Colonic mucosa (tissue), 4 donors: ENCODE measurements at regions not wholly inside any gene's neighbourhood (a gene's known extent, or its start where the extent isn't known, plus 50 kb on each side); places are given as distances from the start of the nearest gene placed in this dataset.

Experiments
- DNase-seq: peaks from one replicate; pipeline ENCODE4 v3.0.0-alpha.2; 2020
- H3K27ac ChIP-seq: fragments of 200-600 bp; one replicate; pipeline ENCODE4 v1.8.0; 2021
- H3K27me3 ChIP-seq: fragments of 200-600 bp; one replicate; pipeline ENCODE4 v1.8.0; 2021
- H3K36me3 ChIP-seq: fragments of 200-600 bp; one replicate; pipeline ENCODE4 v1.8.0; 2021
- H3K4me1 ChIP-seq: fragments of 200-600 bp; one replicate; pipeline ENCODE4 v1.8.0; 2021; ENCODE audit warnings: mild to moderate bottlenecking
- H3K4me3 ChIP-seq: fragments of 200-600 bp; one replicate; pipeline ENCODE4 v1.8.0; 2021
- H3K9ac ChIP-seq, 2 donors: one replicate each; pipeline ENCODE4 v1.7.0; 2013; ENCODE audit warnings: control low read depth in 2 of 2, low read depth in 2 of 2, low read length in 2 of 2
- H3K9me3 ChIP-seq: fragments of 200-600 bp; one replicate; pipeline ENCODE4 v1.8.0; 2021
- CTCF ChIP-seq: fragments of 200-600 bp; IDR thresholded peaks from one replicate; pipeline ENCODE4 v1.8.0; 2022; ENCODE audit warnings: antibody characterized with exemption, mild to moderate bottlenecking
- intact Hi-C: fragments of 100-400 bp; cut with DNase I; formaldehyde crosslinking; loops from one replicate; pipeline ENCODE4 v1.14.1; 2022
- donor health status: healthy.
- donor health status: DM: no; HTN: no; CAD: no.
- donor health status: DM: no; HTN: no; CAD: no.

- no peaks in the 10 kb centered on the region for H3K27me3 ChIP-seq
- no peaks in the 10 kb centered on the region for H3K36me3 ChIP-seq
- no peak overlapping the region for H3K4me3 ChIP-seq
- intact Hi-C loops, result no loop called here
- no peak overlapping the region for H3K9ac ChIP-seq
- TF ChIP-seq CTCF, result no peak
- no peak overlapping the region for H3K27ac ChIP-seq
- H3K4me1 ChIP-seq, result no peaks in the 10 kb centered on the region
- no peak for DNase-seq
- no peaks in the 10 kb centered on the region for H3K9me3 ChIP-seq
These were observed 160.3 kb downstream of the PTPRU start for GRCh38 chr1:29396438-29397255.

GRCh38 chr1:29395736-29396437 lies 159.6 kb downstream of the PTPRU start:
- intact Hi-C loops, result no loop called here
- Histone ChIP-seq H3K27me3 (no peaks in the 10 kb centered on the region), H3K27ac (no peak overlapping the region), H3K4me3 (no peak overlapping the region), H3K4me1 (no peaks in the 10 kb centered on the region), H3K36me3 (no peaks in the 10 kb centered on the region), H3K9ac (no peak overlapping the region), H3K9me3 (no peaks in the 10 kb centered on the region)
- TF ChIP-seq CTCF, result no peak
- no peak for DNase-seq

- no peak for DNase-seq
- H3K27me3 ChIP-seq, result no peaks in the 10 kb centered on the region
- TF ChIP-seq CTCF, result no peak
- no peak overlapping the region for H3K9ac ChIP-seq
- H3K27ac ChIP-seq, result no peak overlapping the region
- H3K4me1 ChIP-seq, result no peaks in the 10 kb centered on the region
- no peaks in the 10 kb centered on the region for H3K9me3 ChIP-seq
- no peaks in the 10 kb centered on the region for H3K36me3 ChIP-seq
- H3K4me3 ChIP-seq, result no peak overlapping the region
- intact Hi-C loops, result no loop called here
These were observed 158.4 kb downstream of the PTPRU start for GRCh38 chr1:29394521-29395225.

GRCh38 chr1:29393451-29393826 lies 157.1 kb downstream of the PTPRU start:
- H3K9me3 ChIP-seq, result no peaks in the 10 kb centered on the region
- H3K4me3 ChIP-seq, result no peak overlapping the region
- DNase-seq, result no peak
- H3K27ac ChIP-seq, result no peak overlapping the region
- intact Hi-C loops, result no loop called here
- H3K9ac ChIP-seq, result no peak overlapping the region
- H3K4me1 ChIP-seq, result no peaks in the 10 kb centered on the region
- H3K27me3 ChIP-seq, result no peaks in the 10 kb centered on the region
- H3K36me3 ChIP-seq, result no peaks in the 10 kb centered on the region
- no peak for TF ChIP-seq CTCF

GRCh38 chr1:29392486-29393450 lies 156.4 kb downstream of the PTPRU start:
- no peak overlapping the region for H3K27ac ChIP-seq
- H3K36me3 ChIP-seq, result no peaks in the 10 kb centered on the region
- H3K4me3 ChIP-seq, result no peak overlapping the region
- no peak for TF ChIP-seq CTCF
- intact Hi-C loops, result no loop called here
- H3K27me3 ChIP-seq, result no peaks in the 10 kb centered on the region
- H3K9ac ChIP-seq, result no peak overlapping the region
- H3K9me3 ChIP-seq, result no peaks in the 10 kb centered on the region
- H3K4me1 ChIP-seq, result no peaks in the 10 kb centered on the region
- DNase-seq, result no peak
